GM21529 (cell line): ENCODE measurements at regions not wholly inside any gene's neighbourhood (a gene's known extent, or its start where the extent isn't known, plus 50 kb on each side); places are given as distances from the start of the nearest gene placed in this dataset.
"Not testable (repeated sequence)": the region's sequence is repeated elsewhere in the genome, so short reads cannot be mapped to it uniquely, and the experiment has no call there.

Source experiments
- ATAC-seq: cut with Tn5 transposase; IDR thresholded peaks from one replicate; pipeline ENCODE4 v1.9.1; 2021; ENCODE audit not compliant: unreplicated experiment

GRCh38 chr19:28152195-28152594, 1060.8 kb downstream of the UQCRFS1 start:
- no peak for ATAC-seq

GRCh38 chr19:28150129-28150528, 1062.8 kb downstream of the UQCRFS1 start:
- no peak for ATAC-seq

GRCh38 chr19:28148554-28148953, 1064.4 kb downstream of the UQCRFS1 start:
- no peak for ATAC-seq

- ATAC-seq: no peak
Observed at GRCh38 chr19:28142258-28142657, 1070.7 kb downstream of the UQCRFS1 start.

GRCh38 chr19:28140201-28140600, 1072.8 kb downstream of the UQCRFS1 start:
- ATAC-seq: no peak

- ATAC-seq: no peak
Observed at GRCh38 chr19:28137772-28138171, 1075.2 kb downstream of the UQCRFS1 start.

GRCh38 chr19:28136796-28137195, 1076.2 kb downstream of the UQCRFS1 start:
- ATAC-seq: no peak

- ATAC-seq: no peak
Observed at GRCh38 chr19:28135825-28136224, 1077.1 kb downstream of the UQCRFS1 start.

- ATAC-seq: no peak
Observed at GRCh38 chr19:28134311-28134710, 1078.6 kb downstream of the UQCRFS1 start.

GRCh38 chr19:28130881-28131280, 1082.1 kb downstream of the UQCRFS1 start:
- not testable (repeated sequence) for ATAC-seq

GRCh38 chr19:28130066-28130511, 1082.9 kb downstream of the UQCRFS1 start:
- ATAC-seq: no peak

- ATAC-seq: no peak
Observed at GRCh38 chr19:28128341-28128740, 1084.6 kb downstream of the UQCRFS1 start.

GRCh38 chr19:28126135-28126898, 1086.6 kb downstream of the UQCRFS1 start:
- no peak for ATAC-seq

- ATAC-seq: no peak
Observed at GRCh38 chr19:28122734-28123133, 1090.2 kb downstream of the UQCRFS1 start.

GRCh38 chr19:28118235-28118634, 1094.7 kb downstream of the UQCRFS1 start:
- no peak for ATAC-seq

GRCh38 chr19:28117143-28117542, 1095.8 kb downstream of the UQCRFS1 start:
- no peak for ATAC-seq

- ATAC-seq: not testable (repeated sequence)
Observed at GRCh38 chr19:28116379-28116778, 1096.6 kb downstream of the UQCRFS1 start.

GRCh38 chr19:28103921-28104320, 1109.0 kb downstream of the UQCRFS1 start:
- no peak for ATAC-seq

- not testable (repeated sequence) for ATAC-seq
Observed at GRCh38 chr19:28084659-28085157, 1128.2 kb downstream of the UQCRFS1 start.

- ATAC-seq: no peak
Observed at GRCh38 chr19:28076628-28077027, 1136.3 kb downstream of the UQCRFS1 start.

GRCh38 chr19:28075229-28075628, 1137.7 kb downstream of the UQCRFS1 start:
- no peak for ATAC-seq

- ATAC-seq: peak; percentile 58
Observed at GRCh38 chr19:28074773-28075172, 1138.2 kb downstream of the UQCRFS1 start.

GRCh38 chr19:28067882-28068281, 1145.1 kb downstream of the UQCRFS1 start:
- ATAC-seq: peak; percentile 56
